ENCODE measurements at regions not wholly inside any gene's neighbourhood (a gene's known extent, or its start where the extent isn't known, plus 50 kb on each side); places are given as distances from the start of the nearest gene placed in this dataset.

GRCh38 chr17:33421933-33422332 lies 128.8 kb upstream of the ASIC2 start:
- Mint-ChIP-seq H3K27me3 (ENCODE audit: low read depth) (peaks cover 2% of the 10 kb centered on the region), H3K36me3 (ENCODE audit: low read depth) (no peaks in the 10 kb centered on the region), H3K9me3 (ENCODE audit: insufficient read depth) (no peaks in the 10 kb centered on the region), H3K27ac (no peak overlapping the region), H3K4me3 (no peak overlapping the region), H3K4me1 (ENCODE audit: low read depth) (no peaks in the 10 kb centered on the region)
- DNase-seq (no peak), ATAC-seq (no peak)
- ChIA-PET POLR2A (no interaction called here), CTCF (no interaction called here)

GRCh38 chr17:33433581-33433980 lies 140.5 kb upstream of the ASIC2 start:
- no peaks in the 10 kb centered on the region for H3K27me3 Mint-ChIP-seq (ENCODE audit: low read depth)
- H3K4me1 Mint-ChIP-seq (ENCODE audit: low read depth) = no peaks in the 10 kb centered on the region
- no peak overlapping the region for H3K4me3 Mint-ChIP-seq
- CTCF ChIA-PET = no interaction called here
- ATAC-seq = no peak
- no peaks in the 10 kb centered on the region for H3K9me3 Mint-ChIP-seq (ENCODE audit: insufficient read depth)
- H3K27ac Mint-ChIP-seq = no peak overlapping the region
- POLR2A ChIA-PET = no interaction called here
- no peaks in the 10 kb centered on the region for H3K36me3 Mint-ChIP-seq (ENCODE audit: low read depth)
- DNase-seq = no peak

- Mint-ChIP-seq H3K36me3 (ENCODE audit: low read depth) (no peaks in the 10 kb centered on the region), H3K4me3 (no peak overlapping the region), H3K9me3 (ENCODE audit: insufficient read depth) (no peaks in the 10 kb centered on the region), H3K27me3 (ENCODE audit: low read depth) (no peaks in the 10 kb centered on the region), H3K4me1 (ENCODE audit: low read depth) (no peaks in the 10 kb centered on the region), H3K27ac (no peak overlapping the region)
- ATAC-seq (no peak), DNase-seq (no peak)
- POLR2A ChIA-PET = no interaction called here
- CTCF ChIA-PET = no interaction called here
Observed at GRCh38 chr17:33434841-33435240, 141.7 kb upstream of the ASIC2 start.

- no peak overlapping the region for H3K27ac Mint-ChIP-seq
- no peaks in the 10 kb centered on the region for H3K9me3 Mint-ChIP-seq (ENCODE audit: insufficient read depth)
- ChIA-PET CTCF (no interaction called here), POLR2A (no interaction called here)
- no peak overlapping the region for H3K4me3 Mint-ChIP-seq
- DNase-seq = no peak
- no peaks in the 10 kb centered on the region for H3K4me1 Mint-ChIP-seq (ENCODE audit: low read depth)
- no peaks in the 10 kb centered on the region for H3K27me3 Mint-ChIP-seq (ENCODE audit: low read depth)
- ATAC-seq = no peak
- H3K36me3 Mint-ChIP-seq (ENCODE audit: low read depth) = no peaks in the 10 kb centered on the region
Observed at GRCh38 chr17:33435721-33436301, 142.7 kb upstream of the ASIC2 start.

GRCh38 chr17:33436321-33436720 lies 143.2 kb upstream of the ASIC2 start:
- Mint-ChIP-seq H3K36me3 (ENCODE audit: low read depth) (no peaks in the 10 kb centered on the region), H3K27ac (no peak overlapping the region), H3K4me3 (no peak overlapping the region), H3K9me3 (ENCODE audit: insufficient read depth) (no peaks in the 10 kb centered on the region), H3K27me3 (ENCODE audit: low read depth) (no peaks in the 10 kb centered on the region), H3K4me1 (ENCODE audit: low read depth) (no peaks in the 10 kb centered on the region)
- no peak for DNase-seq
- POLR2A ChIA-PET = no interaction called here
- CTCF ChIA-PET = no interaction called here
- ATAC-seq = no peak

- H3K9me3 Mint-ChIP-seq (ENCODE audit: insufficient read depth) = no peaks in the 10 kb centered on the region
- POLR2A ChIA-PET = no interaction called here
- H3K27me3 Mint-ChIP-seq (ENCODE audit: low read depth) = no peaks in the 10 kb centered on the region
- H3K4me3 Mint-ChIP-seq = no peak overlapping the region
- CTCF ChIA-PET = no interaction called here
- no peaks in the 10 kb centered on the region for H3K4me1 Mint-ChIP-seq (ENCODE audit: low read depth)
- no peaks in the 10 kb centered on the region for H3K36me3 Mint-ChIP-seq (ENCODE audit: low read depth)
- H3K27ac Mint-ChIP-seq = no peak overlapping the region
- no peak for ATAC-seq
- no peak for DNase-seq
Observed at GRCh38 chr17:33438139-33438538, 145.0 kb upstream of the ASIC2 start.

GRCh38 chr17:33438578-33438977 lies 145.5 kb upstream of the ASIC2 start:
- Mint-ChIP-seq H3K27ac (no peak overlapping the region), H3K4me1 (ENCODE audit: low read depth) (no peaks in the 10 kb centered on the region), H3K36me3 (ENCODE audit: low read depth) (no peaks in the 10 kb centered on the region), H3K27me3 (ENCODE audit: low read depth) (no peaks in the 10 kb centered on the region), H3K9me3 (ENCODE audit: insufficient read depth) (no peaks in the 10 kb centered on the region), H3K4me3 (no peak overlapping the region)
- ChIA-PET CTCF (no interaction called here), POLR2A (no interaction called here)
- ATAC-seq (no peak), DNase-seq (no peak)

- POLR2A ChIA-PET = no interaction called here
- Mint-ChIP-seq H3K4me3 (no peak overlapping the region), H3K27ac (no peak overlapping the region), H3K27me3 (ENCODE audit: low read depth) (no peaks in the 10 kb centered on the region), H3K9me3 (ENCODE audit: insufficient read depth) (peaks cover 3% of the 10 kb centered on the region), H3K4me1 (ENCODE audit: low read depth) (no peaks in the 10 kb centered on the region), H3K36me3 (ENCODE audit: low read depth) (no peaks in the 10 kb centered on the region)
- ATAC-seq (no peak), DNase-seq (no peak)
- CTCF ChIA-PET = no interaction called here
Observed at GRCh38 chr17:33442320-33442719, 149.2 kb upstream of the ASIC2 start.

- ChIA-PET POLR2A (no interaction called here), CTCF (no interaction called here)
- Mint-ChIP-seq H3K27me3 (ENCODE audit: low read depth) (no peaks in the 10 kb centered on the region), H3K27ac (no peak overlapping the region), H3K4me1 (ENCODE audit: low read depth) (no peaks in the 10 kb centered on the region), H3K9me3 (ENCODE audit: insufficient read depth) (peaks cover 3% of the 10 kb centered on the region), H3K36me3 (ENCODE audit: low read depth) (no peaks in the 10 kb centered on the region), H3K4me3 (no peak overlapping the region)
- DNase-seq (no peak), ATAC-seq (no peak)
Observed at GRCh38 chr17:33444731-33445130, 151.6 kb upstream of the ASIC2 start.

- Mint-ChIP-seq H3K27ac (no peak overlapping the region), H3K4me3 (no peak overlapping the region), H3K4me1 (ENCODE audit: low read depth) (no peaks in the 10 kb centered on the region), H3K27me3 (ENCODE audit: low read depth) (no peaks in the 10 kb centered on the region), H3K9me3 (ENCODE audit: insufficient read depth) (peaks cover 3% of the 10 kb centered on the region), H3K36me3 (ENCODE audit: low read depth) (no peaks in the 10 kb centered on the region)
- CTCF ChIA-PET = no interaction called here
- POLR2A ChIA-PET = no interaction called here
- no peak for DNase-seq
- no peak for ATAC-seq
Observed at GRCh38 chr17:33447090-33447489, 154.0 kb upstream of the ASIC2 start.

GRCh38 chr17:33451221-33451620 lies 158.1 kb upstream of the ASIC2 start:
- DNase-seq = no peak
- ATAC-seq = no peak
- ChIA-PET CTCF (no interaction called here), POLR2A (no interaction called here)
- H3K4me3 Mint-ChIP-seq = no peak overlapping the region
- no peak overlapping the region for H3K27ac Mint-ChIP-seq
- no peaks in the 10 kb centered on the region for H3K9me3 Mint-ChIP-seq (ENCODE audit: insufficient read depth)
- no peaks in the 10 kb centered on the region for H3K36me3 Mint-ChIP-seq (ENCODE audit: low read depth)
- no peaks in the 10 kb centered on the region for H3K4me1 Mint-ChIP-seq (ENCODE audit: low read depth)
- H3K27me3 Mint-ChIP-seq (ENCODE audit: low read depth) = no peaks in the 10 kb centered on the region

GRCh38 chr17:33457477-33457876 lies 164.4 kb upstream of the ASIC2 start:
- Mint-ChIP-seq H3K36me3 (ENCODE audit: low read depth) (no peaks in the 10 kb centered on the region), H3K27me3 (ENCODE audit: low read depth) (peaks cover 5% of the 10 kb centered on the region), H3K4me1 (ENCODE audit: low read depth) (no peaks in the 10 kb centered on the region), H3K4me3 (no peak overlapping the region), H3K9me3 (ENCODE audit: insufficient read depth) (no peaks in the 10 kb centered on the region), H3K27ac (no peak overlapping the region)
- CTCF ChIA-PET = no interaction called here
- POLR2A ChIA-PET = no interaction called here
- ATAC-seq (no peak), DNase-seq (no peak)

- H3K27ac Mint-ChIP-seq = no peak overlapping the region
- H3K9me3 Mint-ChIP-seq (ENCODE audit: insufficient read depth) = no peaks in the 10 kb centered on the region
- ChIA-PET CTCF (no interaction called here), POLR2A (no interaction called here)
- peaks cover 5% of the 10 kb centered on the region for H3K27me3 Mint-ChIP-seq (ENCODE audit: low read depth)
- ATAC-seq = no peak
- no peak for DNase-seq
- no peak overlapping the region for H3K4me3 Mint-ChIP-seq
- no peaks in the 10 kb centered on the region for H3K36me3 Mint-ChIP-seq (ENCODE audit: low read depth)
- no peaks in the 10 kb centered on the region for H3K4me1 Mint-ChIP-seq (ENCODE audit: low read depth)
Observed at GRCh38 chr17:33459078-33459940, 166.2 kb upstream of the ASIC2 start.

Data from activated CD8-positive, alpha-beta T cell treated with anti-CD3 and anti-CD28 coated beads, Interleukin-2, amount 10 ng/mL, durations not matched to agents 7 days and 5 days (primary cell).